ENCODE measurements at regions not wholly inside any gene's neighbourhood (a gene's known extent, or its start where the extent isn't known, plus 50 kb on each side); places are given as distances from the start of the nearest gene placed in this dataset.

- Histone ChIP-seq H3K27ac (ENCODE audit: low read depth in 2 of 2, low read length in 1 of 2) (no peak overlapping the region), H3K36me3 (replicated peaks in 1 of 2; ENCODE audit: control insufficient read depth in 1 of 2, insufficient read depth in 2 of 2, low read length in 1 of 2) (no peaks in the 10 kb centered on the region), H3K9ac (no peak overlapping the region), H3K9me2 (no peaks in the 10 kb centered on the region), H3K9me3 (no peaks in the 10 kb centered on the region), H3K4me3 (ENCODE audit: low read depth in 2 of 2, low read length in 1 of 2) (no peak overlapping the region), H4K20me1 (ENCODE audit: insufficient read depth) (no peaks in the 10 kb centered on the region), H2AFZ (ENCODE audit: low read depth) (no peak overlapping the region), H3K79me2 (ENCODE audit: insufficient read depth) (no peaks in the 10 kb centered on the region), H3K4me1 (ENCODE audit: control insufficient read depth in 1 of 2, insufficient read depth in 2 of 2, low read depth in 1 of 2, low read length in 1 of 2) (no peaks in the 10 kb centered on the region; a peak in 1 of 4 replicates), H3K4me2 (no peak overlapping the region), H3F3A (replicated peaks; ENCODE audit: insufficient read depth) (no peaks in the 10 kb centered on the region), H3K27me3 (ENCODE audit: insufficient read depth) (no peaks in the 10 kb centered on the region)
- POLR2A ChIA-PET = no interaction called here
- CTCF ChIA-PET = no interaction called here
- no peak for TF ChIP-seq NFIC (IDR thresholded peaks at IDR 0.05; ENCODE audit: borderline replicate concordance)
- no peak for TF ChIP-seq PBX3 (IDR thresholded peaks at IDR 0.05)
- TF ChIP-seq FOXJ3 (CRISPR knock-in tag; IDR thresholded peaks at IDR 0.05) = no peak
- TF ChIP-seq RCOR1 (IDR thresholded peaks at IDR 0.05; ENCODE audit: low read length) = no peak
- TF ChIP-seq GABPA (IDR thresholded peaks at IDR 0.05; ENCODE audit: low read depth) = no peak
- TF ChIP-seq REST (IDR thresholded peaks at IDR 0.05; ENCODE audit: low read depth, low read length) = no peak
- no peak for TF ChIP-seq SMC3 (IDR thresholded peaks at IDR 0.05; ENCODE audit: low read depth, low read length)
- TF ChIP-seq, protein P1, sequence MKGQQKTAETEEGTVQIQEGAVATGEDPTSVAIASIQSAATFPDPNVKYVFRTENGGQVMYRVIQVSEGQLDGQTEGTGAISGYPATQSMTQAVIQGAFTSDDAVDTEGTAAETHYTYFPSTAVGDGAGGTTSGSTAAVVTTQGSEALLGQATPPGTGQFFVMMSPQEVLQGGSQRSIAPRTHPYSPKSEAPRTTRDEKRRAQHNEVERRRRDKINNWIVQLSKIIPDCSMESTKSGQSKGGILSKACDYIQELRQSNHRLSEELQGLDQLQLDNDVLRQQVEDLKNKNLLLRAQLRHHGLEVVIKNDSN (IDR thresholded peaks at IDR 0.05; ENCODE audit: borderline replicate concordance, low read depth) = no peak
- TF ChIP-seq MXI1 (IDR thresholded peaks at IDR 0.05; ENCODE audit: low read depth, low read length) = no peak
- TF ChIP-seq SIN3A (IDR thresholded peaks at IDR 0.05; ENCODE audit: borderline replicate concordance, low read depth, low read length) = no peak
- no peak for TF ChIP-seq USF2 (IDR thresholded peaks at IDR 0.05; ENCODE audit: borderline replicate concordance, low read depth, low read length)
- no peak for TF ChIP-seq CHD2 (IDR thresholded peaks at IDR 0.05; ENCODE audit: low read length, partially characterized antibody)
- TF ChIP-seq EP300 (IDR thresholded peaks at IDR 0.05; ENCODE audit: borderline replicate concordance in 1 of 2, low read depth in 1 of 2, low read length in 1 of 2) = no peak
- TF ChIP-seq TEAD4 (IDR thresholded peaks at IDR 0.05; ENCODE audit: borderline replicate concordance, insufficient read depth) = no peak
- no peak for TF ChIP-seq IRF3 (IDR thresholded peaks at IDR 0.05; ENCODE audit: low read depth, low read length)
- TF ChIP-seq MEF2A (IDR thresholded peaks at IDR 0.05; ENCODE audit: borderline replicate concordance, low read depth) = no peak
- TF ChIP-seq FOSL2 (IDR thresholded peaks at IDR 0.05; ENCODE audit: borderline replicate concordance, low read depth) = no peak
- no peak for TF ChIP-seq POLR2AphosphoS5 (IDR thresholded peaks at IDR 0.05; ENCODE audit: low read depth, low read length)
- no peak for DNase-seq
Observed at GRCh38 chr5:81878333-81878732, 93.5 kb upstream of the ATG10 start.

All from SK-N-SH (cell line).